ENCODE measurements at regions not wholly inside any gene's neighbourhood (a gene's known extent, or its start where the extent isn't known, plus 50 kb on each side); places are given as distances from the start of the nearest gene placed in this dataset.
A peak's percentile ranks its signal among the peaks of the same experiment; 100 is the strongest.
"Not testable (repeated sequence)": the region's sequence is repeated elsewhere in the genome, so short reads cannot be mapped to it uniquely, and the experiment has no call there.

GRCh38 chr1:212167098-212167497 lies 118.1 kb upstream of the PPP2R5A start:
- TF ChIP-seq POLR2AphosphoS5 (IDR thresholded peaks at IDR 0.05) (peak in 2 of 3 donors; percentile 32 to 66), POLR2A (IDR thresholded peaks at IDR 0.05) (no peak)
- Histone ChIP-seq H3K4me3 (peak overlapping the region in 1 of 8 donors; percentile 20), H3K4me1 (peaks cover 4 to 22% (median 15%) of the 10 kb centered on the region in 6 donors), H3K36me3 (no peaks in the 10 kb centered on the region), H3K9me3 (no peaks in the 10 kb centered on the region), H3K27ac (peak overlapping the region in 7 of 8 donors; percentile 16 to 76 (median 66)), H3K27me3 (replicated peaks in 1 of 7) (no peaks in the 10 kb centered on the region)
- WGBS, 5 donors = 17 to 32% (median 19%) methylated on average over 6 to 7 of the region's 7 CpGs
- intact Hi-C loops (cut with DNase I; ENCODE audit: low total_unique reads) = no loop called here
- DNase-seq = peak; percentile 81

- intact Hi-C loops (cut with DNase I; ENCODE audit: low total_unique reads) = no loop called here
- Histone ChIP-seq H3K4me3 (no peak overlapping the region), H3K9me3 (no peaks in the 10 kb centered on the region), H3K4me1 (no peaks in the 10 kb centered on the region), H3K27ac (no peak overlapping the region), H3K36me3 (no peaks in the 10 kb centered on the region), H3K27me3 (replicated peaks in 1 of 7) (no peaks in the 10 kb centered on the region)
- no peak for DNase-seq
- TF ChIP-seq POLR2AphosphoS5 (IDR thresholded peaks at IDR 0.05) (no peak), CTCF (IDR thresholded peaks at IDR 0.05 in 8 of 11, conservative IDR thresholded peaks at IDR 0.05 in 3 of 11) (no peak), POLR2A (IDR thresholded peaks at IDR 0.05) (no peak)
- whole genome bisulfite sequencing, 5 donors = 81 to 99% (median 96%) methylated on average over 3 of the region's 3 CpGs
These were observed 111.6 kb upstream of the PPP2R5A start for GRCh38 chr1:212173567-212173966.

- H3K4me1 ChIP-seq; H3K27me3 ChIP-seq (replicated peaks in 1 of 7); DNase-seq; H3K27ac ChIP-seq; intact Hi-C loops (cut with DNase I; ENCODE audit: low total_unique reads); H3K9me3 ChIP-seq; H3K4me3 ChIP-seq; H3K36me3 ChIP-seq: not testable (repeated sequence)
- 92 to 97% (median 93%) methylated on average over 9 of the region's 9 CpGs for WGBS, 5 donors
These were observed 110.9 kb upstream of the PPP2R5A start for GRCh38 chr1:212174295-212174694.

- H3K27me3 ChIP-seq (replicated peaks in 1 of 7) = no peaks in the 10 kb centered on the region
- no peak for DNase-seq
- no peak overlapping the region for H3K27ac ChIP-seq
- no peaks in the 10 kb centered on the region for H3K4me1 ChIP-seq
- no peaks in the 10 kb centered on the region for H3K36me3 ChIP-seq
- no peak for TF ChIP-seq POLR2AphosphoS5 (IDR thresholded peaks at IDR 0.05)
- TF ChIP-seq POLR2A (IDR thresholded peaks at IDR 0.05) = no peak
- no peak for TF ChIP-seq CTCF (IDR thresholded peaks at IDR 0.05 in 8 of 11, conservative IDR thresholded peaks at IDR 0.05 in 3 of 11)
- no peaks in the 10 kb centered on the region for H3K9me3 ChIP-seq
- intact Hi-C loops (cut with DNase I; ENCODE audit: low total_unique reads) = no loop called here
- no peak overlapping the region for H3K4me3 ChIP-seq
- WGBS, 5 donors = 91 to 99% (median 95%) methylated on average over 2 of the region's 2 CpGs
These were observed 107.7 kb upstream of the PPP2R5A start for GRCh38 chr1:212177542-212177941.

- DNase-seq = no peak
- no peak overlapping the region for H3K4me3 ChIP-seq
- H3K9me3 ChIP-seq = no peaks in the 10 kb centered on the region
- TF ChIP-seq POLR2A (IDR thresholded peaks at IDR 0.05) = no peak
- TF ChIP-seq CTCF (IDR thresholded peaks at IDR 0.05 in 8 of 11, conservative IDR thresholded peaks at IDR 0.05 in 3 of 11) = no peak
- no peak for TF ChIP-seq POLR2AphosphoS5 (IDR thresholded peaks at IDR 0.05)
- peaks cover 0 to 2% (median under 1%) of the 10 kb centered on the region in 6 donors for H3K4me1 ChIP-seq
- 62 to 86% (median 69%) methylated on average over 2 of the region's 2 CpGs for WGBS, 5 donors
- intact Hi-C loops (cut with DNase I; ENCODE audit: low total_unique reads) = no loop called here
- no peaks in the 10 kb centered on the region for H3K27me3 ChIP-seq (replicated peaks in 1 of 7)
- no peaks in the 10 kb centered on the region for H3K36me3 ChIP-seq
- H3K27ac ChIP-seq = no peak overlapping the region
These were observed 106.4 kb upstream of the PPP2R5A start for GRCh38 chr1:212178851-212179250.
